DOHH2 (cell line): ENCODE measurements at regions not wholly inside any gene's neighbourhood (a gene's known extent, or its start where the extent isn't known, plus 50 kb on each side); places are given as distances from the start of the nearest gene placed in this dataset.

Source experiments
- H3F3A ChIP-seq: fragments of 200-600 bp; sonication (generic), shearing (Covaris generic); 2 replicates; pipeline ENCODE4 v1.6.0; 2016; ENCODE audit warnings: antibody characterized with exemption, mild to moderate bottlenecking; ENCODE audit not compliant: control insufficient read depth, insufficient read depth
- H3K27ac ChIP-seq: fragments of 200-600 bp; sonication (generic); 2 replicates; pipeline ENCODE4 v1.5.1; 2014; ENCODE audit warnings: low read depth, mild to moderate bottlenecking, low read length, moderate library complexity
- H3K27me3 ChIP-seq: fragments of 200-600 bp; sonication (generic); 2 replicates; pipeline ENCODE4 v1.6.1; 2014; ENCODE audit warnings: mild to moderate bottlenecking, low read length, mixed read lengths; ENCODE audit not compliant: control insufficient read depth
- H3K36me3 ChIP-seq: fragments of 200-600 bp; sonication (generic); 2 replicates; pipeline ENCODE4 v1.6.1; 2014; ENCODE audit warnings: mild to moderate bottlenecking, low read length, moderate library complexity, mixed read lengths; ENCODE audit not compliant: control insufficient read depth
- H3K4me1 ChIP-seq: fragments of 200-600 bp; sonication (generic); 2 replicates; pipeline ENCODE4 v1.6.1; 2014; ENCODE audit warnings: mild to moderate bottlenecking, low read length, mixed read lengths; ENCODE audit not compliant: control insufficient read depth
- H3K4me2 ChIP-seq: fragments of 200-600 bp; sonication (generic); 2 replicates; pipeline ENCODE4 v1.6.0; 2014; ENCODE audit warnings: mild to moderate bottlenecking, low read length, moderate library complexity
- H3K4me3 ChIP-seq: fragments of 200-600 bp; sonication (generic); 2 replicates; pipeline ENCODE4 v1.5.1; 2014; ENCODE audit warnings: mild to moderate bottlenecking, low read length, mixed read lengths
- H3K79me2 ChIP-seq: fragments of 200-600 bp; sonication (generic); 2 replicates; pipeline ENCODE4 v1.6.1; 2014; ENCODE audit warnings: mild to moderate bottlenecking, low read length, mixed read lengths; ENCODE audit not compliant: control insufficient read depth
- H3K9me2 ChIP-seq: fragments of 200-600 bp; sonication (generic); replicated peaks from 2 replicates; pipeline ENCODE4 v1.6.1; 2014; ENCODE audit warnings: mild to moderate bottlenecking, low read length, mixed read lengths; ENCODE audit not compliant: control insufficient read depth
- H3K9me3 ChIP-seq: fragments of 200-600 bp; sonication (generic); 2 replicates; pipeline ENCODE4 v1.6.1; 2014; ENCODE audit warnings: antibody characterized with exemption, low read length, mixed read lengths; ENCODE audit not compliant: control insufficient read depth, insufficient read depth
- H4K20me1 ChIP-seq: fragments of 200-600 bp; sonication (generic); 2 replicates; pipeline ENCODE4 v1.6.0; 2014; ENCODE audit warnings: low read depth, mild to moderate bottlenecking, antibody characterized with exemption, low read length, moderate library complexity; ENCODE audit not compliant: control insufficient read depth, insufficient read depth
- EZH2phosphoT487 ChIP-seq: fragments of 200-600 bp; sonication (generic); IDR thresholded peaks from 2 replicates; pipeline ENCODE4 v1.6.1; 2017; ENCODE audit warnings: borderline replicate concordance, mild to moderate bottlenecking, antibody characterized with exemption, low read length, moderate library complexity, mixed read lengths
- TF ChIP-seq, protein P1 (sequence below): fragments of 200-600 bp; sonication (generic); IDR thresholded peaks from one replicate; pipeline ENCODE4 v1.5.1; 2014; ENCODE audit warnings: antibody characterized with exemption, mild to moderate bottlenecking, low read depth, low read length; ENCODE audit not compliant: poor library complexity, severe bottlenecking

DNA sequence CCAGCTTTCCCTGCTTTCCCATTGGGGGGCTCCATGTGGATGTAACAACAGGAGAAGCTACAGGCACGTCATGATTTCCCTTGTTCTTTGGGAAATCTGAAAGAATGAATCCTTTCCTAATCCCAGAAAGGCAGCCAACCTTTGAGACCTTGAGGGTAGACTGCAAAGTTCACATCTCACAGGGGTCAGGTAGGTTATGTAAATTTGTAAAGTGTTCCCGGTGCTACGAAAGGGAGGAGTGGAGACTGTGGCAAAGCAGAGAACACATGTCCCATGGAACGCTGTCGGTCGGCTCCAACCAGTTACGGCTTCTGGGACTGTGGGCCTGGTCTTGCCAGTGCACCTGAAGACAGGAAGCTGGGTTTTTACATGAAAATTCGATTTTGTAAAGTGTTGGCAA, 85.1 kb downstream of the RSPH3 start:
- peaks cover 58% of the 10 kb centered on the region for H3K4me1 ChIP-seq
- no peak overlapping the region for H3K4me2 ChIP-seq
- peaks cover 4% of the 10 kb centered on the region; the same call in 1 of the 2 replicates for H3K36me3 ChIP-seq
- H3K27me3 ChIP-seq, result no peaks in the 10 kb centered on the region
- H3K9me3 ChIP-seq, result no peaks in the 10 kb centered on the region
- H4K20me1 ChIP-seq, result no peaks in the 10 kb centered on the region
- peaks cover 24% of the 10 kb centered on the region for H3F3A ChIP-seq
- H3K9me2 ChIP-seq, result no peaks in the 10 kb centered on the region
- TF ChIP-seq, protein P1, sequence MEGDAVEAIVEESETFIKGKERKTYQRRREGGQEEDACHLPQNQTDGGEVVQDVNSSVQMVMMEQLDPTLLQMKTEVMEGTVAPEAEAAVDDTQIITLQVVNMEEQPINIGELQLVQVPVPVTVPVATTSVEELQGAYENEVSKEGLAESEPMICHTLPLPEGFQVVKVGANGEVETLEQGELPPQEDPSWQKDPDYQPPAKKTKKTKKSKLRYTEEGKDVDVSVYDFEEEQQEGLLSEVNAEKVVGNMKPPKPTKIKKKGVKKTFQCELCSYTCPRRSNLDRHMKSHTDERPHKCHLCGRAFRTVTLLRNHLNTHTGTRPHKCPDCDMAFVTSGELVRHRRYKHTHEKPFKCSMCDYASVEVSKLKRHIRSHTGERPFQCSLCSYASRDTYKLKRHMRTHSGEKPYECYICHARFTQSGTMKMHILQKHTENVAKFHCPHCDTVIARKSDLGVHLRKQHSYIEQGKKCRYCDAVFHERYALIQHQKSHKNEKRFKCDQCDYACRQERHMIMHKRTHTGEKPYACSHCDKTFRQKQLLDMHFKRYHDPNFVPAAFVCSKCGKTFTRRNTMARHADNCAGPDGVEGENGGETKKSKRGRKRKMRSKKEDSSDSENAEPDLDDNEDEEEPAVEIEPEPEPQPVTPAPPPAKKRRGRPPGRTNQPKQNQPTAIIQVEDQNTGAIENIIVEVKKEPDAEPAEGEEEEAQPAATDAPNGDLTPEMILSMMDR, result no peak
- TF ChIP-seq EZH2phosphoT487, result no peak
- H3K79me2 ChIP-seq, result no peaks in the 10 kb centered on the region; the same call in 1 of the 2 replicates
- H3K4me3 ChIP-seq, result no peak overlapping the region
- no peak overlapping the region for H3K27ac ChIP-seq

DNA sequence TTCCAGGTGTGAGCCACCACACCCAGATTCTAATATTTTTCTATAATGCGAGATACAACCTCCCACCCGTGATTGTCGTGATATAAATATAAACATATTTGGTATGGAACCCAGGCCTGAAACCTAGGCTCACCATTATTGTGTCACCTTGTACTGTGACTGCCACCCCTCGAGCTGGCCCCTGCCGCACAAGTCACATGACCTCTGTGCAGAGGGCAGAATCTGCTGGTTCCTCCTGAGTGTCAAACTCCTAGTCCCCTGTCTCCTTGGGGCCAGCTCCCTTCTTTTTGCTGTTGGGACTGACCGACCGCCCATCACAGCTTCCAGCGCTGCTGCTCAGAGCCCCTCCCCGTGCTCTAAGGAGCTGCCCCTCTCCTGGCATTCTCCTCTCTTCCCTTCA, 86.4 kb downstream of the RSPH3 start:
- peaks cover 4% of the 10 kb centered on the region; the same call in 1 of the 2 replicates for H3K36me3 ChIP-seq
- H3K9me3 ChIP-seq, result peaks cover under 1% of the 10 kb centered on the region; the same call in 1 of the 2 replicates
- no peak overlapping the region for H3K4me2 ChIP-seq
- no peaks in the 10 kb centered on the region for H3K9me2 ChIP-seq
- peaks cover 20% of the 10 kb centered on the region for H3F3A ChIP-seq
- H3K27me3 ChIP-seq, result no peaks in the 10 kb centered on the region
- TF ChIP-seq, protein P1, result no peak
- no peak for TF ChIP-seq EZH2phosphoT487
- H3K4me1 ChIP-seq, result peaks cover 65% of the 10 kb centered on the region
- no peak overlapping the region for H3K27ac ChIP-seq
- no peak overlapping the region for H3K4me3 ChIP-seq
- H4K20me1 ChIP-seq, result no peaks in the 10 kb centered on the region
- no peaks in the 10 kb centered on the region; the same call in 1 of the 2 replicates for H3K79me2 ChIP-seq

DNA sequence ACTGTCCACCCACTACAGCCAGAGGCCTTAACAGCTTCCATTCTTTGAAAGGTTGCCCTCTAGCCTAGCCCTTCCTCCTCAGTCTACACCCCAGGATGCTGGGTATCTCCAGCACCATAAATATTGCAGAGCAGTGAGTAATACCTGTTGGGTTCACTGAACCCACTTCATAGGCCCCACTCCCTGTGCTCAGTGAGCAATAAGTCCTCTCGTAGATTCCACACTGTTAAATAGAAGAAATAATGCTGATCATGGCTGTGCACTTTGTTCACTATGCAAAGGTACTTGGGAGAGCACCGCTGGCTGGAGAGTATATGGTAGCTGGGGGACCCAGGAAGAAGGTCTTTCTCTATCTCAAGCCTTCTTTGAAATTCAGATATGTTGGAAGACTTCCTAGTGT, 87.3 kb downstream of the RSPH3 start:
- Histone ChIP-seq H3F3A (peaks cover 20% of the 10 kb centered on the region), H3K27me3 (no peaks in the 10 kb centered on the region), H3K36me3 (peaks cover 4% of the 10 kb centered on the region; the same call in 1 of the 2 replicates), H3K27ac (peak overlapping the region; percentile 98), H4K20me1 (no peaks in the 10 kb centered on the region), H3K79me2 (no peaks in the 10 kb centered on the region; the same call in 1 of the 2 replicates), H3K4me3 (peak overlapping the region; percentile 76), H3K9me3 (peaks cover 5% of the 10 kb centered on the region; the same call in 1 of the 2 replicates), H3K4me1 (peaks cover 66% of the 10 kb centered on the region), H3K4me2 (peak overlapping the region; percentile 99), H3K9me2 (no peaks in the 10 kb centered on the region)
- no peak for TF ChIP-seq EZH2phosphoT487
- TF ChIP-seq, protein P1, result no peak
